ENCODE measurements at regions not wholly inside any gene's neighbourhood (a gene's known extent, or its start where the extent isn't known, plus 50 kb on each side); places are given as distances from the start of the nearest gene placed in this dataset.

DNA sequence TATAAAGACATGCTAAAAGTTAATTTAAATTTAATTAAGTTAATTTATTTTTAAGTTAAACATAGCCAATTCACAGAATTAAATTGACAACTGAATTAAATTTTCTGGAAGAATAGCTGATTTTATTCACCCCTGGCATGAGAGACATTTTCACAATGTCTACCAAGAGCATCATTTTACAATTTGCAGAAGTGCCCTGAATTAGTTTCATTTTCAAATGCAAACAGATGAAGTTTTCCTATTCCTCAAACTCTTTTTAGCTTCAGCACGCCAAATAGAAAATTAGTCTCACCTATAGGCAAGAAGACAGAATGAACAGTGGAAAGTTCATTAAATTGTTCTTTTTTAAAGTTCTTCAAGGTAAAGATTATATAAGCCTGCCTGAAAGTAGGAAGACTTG lies 259.3 kb downstream of the ZBBX start:
- Histone ChIP-seq H3K4me3 (no peak overlapping the region), H3K4me2 (ENCODE audit: unreplicated experiment) (no peak overlapping the region), H3K36me3 (ENCODE audit: low read depth) (no peaks in the 10 kb centered on the region), H3K9me3 (ENCODE audit: low read depth) (no peaks in the 10 kb centered on the region), H3K27ac (no peak overlapping the region), H4K20me1 (ENCODE audit: insufficient read depth) (no peaks in the 10 kb centered on the region), H3K79me2 (ENCODE audit: insufficient read depth) (no peaks in the 10 kb centered on the region), H3K9me2 (ENCODE audit: insufficient read depth) (no peaks in the 10 kb centered on the region), H3K9ac (no peak overlapping the region), H2AFZ (no peak overlapping the region), H3K27me3 (replicated peaks; ENCODE audit: insufficient read depth) (no peaks in the 10 kb centered on the region), H3F3A (ENCODE audit: insufficient read depth) (no peaks in the 10 kb centered on the region), H3K4me1 (ENCODE audit: insufficient read depth) (no peaks in the 10 kb centered on the region)
- in situ Hi-C loops (cut with MboI) = no loop called here
- no peak for DNase-seq
- 12 to 15% methylated on average over 1 of the region's 1 CpG for WGBS, 2 experiments (ENCODE audit: low coverage in 1 of 2, low lambda C conversion rate in 2 of 2, missing lambda C conversion rate in 2 of 2)
- TF ChIP-seq EZH2 (IDR thresholded peaks at IDR 0.05; ENCODE audit: insufficient read depth, poor library complexity, severe bottlenecking) = no peak
- no peak for TF ChIP-seq EZH2phosphoT487 (IDR thresholded peaks at IDR 0.05; ENCODE audit: insufficient read depth, low read depth)

DNA sequence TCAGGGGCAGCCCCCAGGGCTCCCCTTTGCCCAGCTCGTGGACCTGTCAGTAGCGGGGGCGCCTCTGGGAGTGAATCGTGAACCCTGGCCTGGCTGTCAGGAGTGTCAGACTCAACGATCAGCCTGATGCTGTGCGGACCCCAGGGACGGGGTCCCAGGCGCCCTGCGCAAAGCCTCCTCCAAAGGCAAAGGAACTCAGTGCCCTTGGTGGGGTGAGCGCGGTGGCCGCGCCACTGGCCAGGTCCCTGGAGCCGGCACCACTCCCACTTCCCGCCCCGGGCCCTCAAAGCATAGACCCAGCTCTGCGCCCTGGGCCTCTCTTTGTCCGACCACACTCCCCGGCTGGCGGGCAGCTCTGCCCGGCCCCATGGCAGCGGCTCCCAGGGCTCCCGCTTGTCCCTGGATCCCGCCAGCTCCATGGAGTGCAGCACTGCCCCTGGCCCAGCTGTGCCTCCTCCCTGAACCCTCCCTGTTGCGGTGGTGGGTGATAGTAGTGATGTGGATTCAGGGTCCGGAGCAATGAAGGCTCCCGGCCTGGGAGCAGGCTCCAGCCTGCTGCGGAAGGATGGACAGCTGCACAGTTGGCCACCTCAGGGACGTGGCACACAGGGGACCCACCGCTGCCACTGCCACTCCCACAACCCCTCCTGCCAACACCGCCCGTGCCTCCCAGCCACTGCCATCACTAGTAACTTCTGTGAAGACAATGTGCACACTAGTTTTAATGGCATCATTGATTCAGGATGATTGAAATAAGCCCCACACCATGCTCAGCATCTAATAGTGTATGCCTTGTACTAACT lies 263.8 kb downstream of the ZBBX start:
- Histone ChIP-seq H3K79me2 (ENCODE audit: insufficient read depth) (no peaks in the 10 kb centered on the region), H3K4me2 (ENCODE audit: unreplicated experiment) (no peak overlapping the region), H4K20me1 (ENCODE audit: insufficient read depth) (no peaks in the 10 kb centered on the region), H3F3A (ENCODE audit: insufficient read depth) (no peaks in the 10 kb centered on the region), H3K9me2 (ENCODE audit: insufficient read depth) (no peaks in the 10 kb centered on the region), H3K4me3 (no peak overlapping the region), H3K9me3 (ENCODE audit: low read depth) (no peaks in the 10 kb centered on the region), H2AFZ (no peak overlapping the region), H3K27me3 (replicated peaks; ENCODE audit: insufficient read depth) (no peaks in the 10 kb centered on the region), H3K36me3 (ENCODE audit: low read depth) (no peaks in the 10 kb centered on the region), H3K9ac (no peak overlapping the region), H3K4me1 (ENCODE audit: insufficient read depth) (no peaks in the 10 kb centered on the region), H3K27ac (no peak overlapping the region)
- no peak for DNase-seq
- TF ChIP-seq EZH2 (IDR thresholded peaks at IDR 0.05; ENCODE audit: insufficient read depth, poor library complexity, severe bottlenecking) (no peak), EZH2phosphoT487 (IDR thresholded peaks at IDR 0.05; ENCODE audit: insufficient read depth, low read depth) (no peak)
- 61 to 70% methylated on average over 20 to 31 of the region's 32 CpGs for WGBS, 2 experiments (ENCODE audit: low coverage in 1 of 2, low lambda C conversion rate in 2 of 2, missing lambda C conversion rate in 2 of 2)
- in situ Hi-C loops (cut with MboI) = no loop called here

DNA sequence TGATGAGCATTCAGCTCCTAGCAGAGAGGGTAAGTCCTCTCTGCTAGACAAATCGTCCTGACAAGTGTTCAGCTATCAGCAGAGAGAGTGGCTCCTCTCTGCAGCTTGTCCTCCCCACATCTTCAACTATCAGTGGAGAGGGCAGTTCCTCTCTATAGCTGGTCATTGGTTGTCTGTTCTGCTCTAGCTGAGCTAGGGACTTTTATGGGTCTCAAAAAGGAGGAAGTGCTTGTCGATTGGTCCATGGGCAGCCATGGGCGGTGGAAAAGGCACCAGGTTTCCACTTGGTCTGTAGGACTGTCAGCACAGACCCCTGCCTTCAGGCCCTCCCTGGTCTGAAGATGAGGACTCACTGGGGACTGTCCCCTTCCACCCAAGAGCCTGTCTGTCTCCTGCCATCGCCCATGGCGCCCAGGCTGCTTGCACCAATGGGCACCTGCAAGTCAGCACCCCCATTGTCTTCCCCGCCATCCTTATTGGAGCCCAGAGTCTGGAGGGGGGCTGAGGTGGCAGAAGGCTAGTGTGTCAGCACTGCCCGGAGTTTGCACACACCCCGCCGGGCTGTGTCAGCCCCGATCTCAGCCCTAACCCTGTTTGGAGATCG lies 264.7 kb downstream of the ZBBX start:
- Histone ChIP-seq H4K20me1 (ENCODE audit: insufficient read depth) (no peaks in the 10 kb centered on the region), H3K79me2 (ENCODE audit: insufficient read depth) (no peaks in the 10 kb centered on the region), H3K4me2 (ENCODE audit: unreplicated experiment) (no peak overlapping the region), H3K27ac (no peak overlapping the region), H3K36me3 (ENCODE audit: low read depth) (no peaks in the 10 kb centered on the region), H3K4me1 (ENCODE audit: insufficient read depth) (no peaks in the 10 kb centered on the region), H3K9me3 (ENCODE audit: low read depth) (no peaks in the 10 kb centered on the region), H3K4me3 (no peak overlapping the region), H3F3A (ENCODE audit: insufficient read depth) (no peaks in the 10 kb centered on the region), H2AFZ (no peak overlapping the region), H3K9me2 (ENCODE audit: insufficient read depth) (no peaks in the 10 kb centered on the region), H3K27me3 (replicated peaks; ENCODE audit: insufficient read depth) (no peaks in the 10 kb centered on the region), H3K9ac (no peak overlapping the region)
- in situ Hi-C loops (cut with MboI) = no loop called here
- DNase-seq = no peak
- no peak for TF ChIP-seq EZH2phosphoT487 (IDR thresholded peaks at IDR 0.05; ENCODE audit: insufficient read depth, low read depth)
- no peak for TF ChIP-seq EZH2 (IDR thresholded peaks at IDR 0.05; ENCODE audit: insufficient read depth, poor library complexity, severe bottlenecking)
- WGBS, 2 experiments (ENCODE audit: low coverage in 1 of 2, low lambda C conversion rate in 2 of 2, missing lambda C conversion rate in 2 of 2) = 34 to 42% methylated on average over 11 of the region's 11 CpGs

DNA sequence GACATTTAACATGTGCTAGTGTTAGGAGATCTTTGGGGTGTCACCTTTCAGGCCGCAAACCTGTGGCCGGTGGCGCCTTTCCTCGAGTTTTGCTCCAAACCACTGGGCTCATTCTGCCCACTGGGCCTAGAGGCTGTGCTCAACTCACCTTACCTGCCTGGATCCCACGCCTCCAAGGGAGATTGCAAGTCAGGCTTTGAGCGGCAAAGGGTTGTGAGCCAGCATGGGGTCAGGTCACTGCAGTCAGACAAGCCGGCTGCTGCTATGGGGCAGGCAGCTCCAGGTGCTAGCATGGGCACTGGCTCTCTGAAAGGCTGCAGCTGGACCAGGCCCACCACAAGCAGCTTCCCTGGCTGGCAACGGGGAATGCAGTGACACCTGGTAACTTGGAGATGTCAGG lies 265.5 kb downstream of the ZBBX start:
- Histone ChIP-seq H3K79me2 (ENCODE audit: insufficient read depth) (no peaks in the 10 kb centered on the region), H3K36me3 (ENCODE audit: low read depth) (no peaks in the 10 kb centered on the region), H3F3A (ENCODE audit: insufficient read depth) (no peaks in the 10 kb centered on the region), H3K4me1 (ENCODE audit: insufficient read depth) (no peaks in the 10 kb centered on the region), H2AFZ (no peak overlapping the region), H4K20me1 (ENCODE audit: insufficient read depth) (no peaks in the 10 kb centered on the region), H3K27ac (no peak overlapping the region), H3K9me3 (ENCODE audit: low read depth) (no peaks in the 10 kb centered on the region), H3K9ac (no peak overlapping the region), H3K27me3 (replicated peaks; ENCODE audit: insufficient read depth) (no peaks in the 10 kb centered on the region), H3K9me2 (ENCODE audit: insufficient read depth) (no peaks in the 10 kb centered on the region), H3K4me3 (no peak overlapping the region), H3K4me2 (ENCODE audit: unreplicated experiment) (no peak overlapping the region)
- in situ Hi-C loops (cut with MboI) = no loop called here
- WGBS, 2 experiments (ENCODE audit: low coverage in 1 of 2, low lambda C conversion rate in 2 of 2, missing lambda C conversion rate in 2 of 2) = 55 to 58% methylated on average over 8 of the region's 8 CpGs
- TF ChIP-seq EZH2 (IDR thresholded peaks at IDR 0.05; ENCODE audit: insufficient read depth, poor library complexity, severe bottlenecking) (no peak), EZH2phosphoT487 (IDR thresholded peaks at IDR 0.05; ENCODE audit: insufficient read depth, low read depth) (no peak)
- no peak for DNase-seq
